ENCODE measurements at regions not wholly inside any gene's neighbourhood (a gene's known extent, or its start where the extent isn't known, plus 50 kb on each side); places are given as distances from the start of the nearest gene placed in this dataset.

GRCh38 chr1:102185260-102185659, 188.5 kb upstream of the OLFM3 start:
- H3K4me3 Mint-ChIP-seq, result no peak overlapping the region
- no peak for DNase-seq (ENCODE audit: extremely low spot score, unreplicated experiment)
- peaks cover 4% of the 10 kb centered on the region for H3K27me3 Mint-ChIP-seq
- H3K27ac Mint-ChIP-seq, result no peak overlapping the region
- H3K9me3 Mint-ChIP-seq, result no peaks in the 10 kb centered on the region
- TF ChIP-seq CTCF (conservative IDR thresholded peaks at IDR 0.05), result no peak
- H3K36me3 Mint-ChIP-seq, result no peaks in the 10 kb centered on the region
- no peaks in the 10 kb centered on the region for H3K4me1 Mint-ChIP-seq (ENCODE audit: unreplicated experiment)

- Mint-ChIP-seq H3K36me3 (no peaks in the 10 kb centered on the region), H3K4me3 (no peak overlapping the region), H3K4me1 (ENCODE audit: unreplicated experiment) (no peaks in the 10 kb centered on the region), H3K9me3 (no peaks in the 10 kb centered on the region), H3K27me3 (peaks cover 4% of the 10 kb centered on the region), H3K27ac (no peak overlapping the region)
- DNase-seq (ENCODE audit: extremely low spot score, unreplicated experiment), result no peak
- no peak for TF ChIP-seq CTCF (conservative IDR thresholded peaks at IDR 0.05)
Observed at GRCh38 chr1:102184477-102184876, 187.8 kb upstream of the OLFM3 start.

- Mint-ChIP-seq H3K36me3 (no peaks in the 10 kb centered on the region), H3K4me1 (ENCODE audit: unreplicated experiment) (no peaks in the 10 kb centered on the region), H3K27ac (no peak overlapping the region), H3K4me3 (no peak overlapping the region), H3K9me3 (no peaks in the 10 kb centered on the region), H3K27me3 (peaks cover 4% of the 10 kb centered on the region)
- no peak for DNase-seq (ENCODE audit: extremely low spot score, unreplicated experiment)
- TF ChIP-seq CTCF (conservative IDR thresholded peaks at IDR 0.05), result no peak
Observed at GRCh38 chr1:102183711-102184110, 187.0 kb upstream of the OLFM3 start.

- Mint-ChIP-seq H3K36me3 (no peaks in the 10 kb centered on the region), H3K27ac (no peak overlapping the region), H3K4me1 (ENCODE audit: unreplicated experiment) (no peaks in the 10 kb centered on the region), H3K4me3 (no peak overlapping the region), H3K27me3 (peaks cover 4% of the 10 kb centered on the region), H3K9me3 (no peaks in the 10 kb centered on the region)
- no peak for TF ChIP-seq CTCF (conservative IDR thresholded peaks at IDR 0.05)
- DNase-seq (ENCODE audit: extremely low spot score, unreplicated experiment), result no peak
Observed at GRCh38 chr1:102182603-102183260, 186.0 kb upstream of the OLFM3 start.

- no peak for DNase-seq (ENCODE audit: extremely low spot score, unreplicated experiment)
- no peak for TF ChIP-seq CTCF (conservative IDR thresholded peaks at IDR 0.05)
- Mint-ChIP-seq H3K4me1 (ENCODE audit: unreplicated experiment) (no peaks in the 10 kb centered on the region), H3K4me3 (no peak overlapping the region), H3K36me3 (no peaks in the 10 kb centered on the region), H3K27me3 (peaks cover 4% of the 10 kb centered on the region), H3K9me3 (no peaks in the 10 kb centered on the region), H3K27ac (no peak overlapping the region)
Observed at GRCh38 chr1:102181341-102181740, 184.6 kb upstream of the OLFM3 start.

GRCh38 chr1:102178480-102178879, 181.8 kb upstream of the OLFM3 start:
- H3K27ac Mint-ChIP-seq, result no peak overlapping the region
- H3K36me3 Mint-ChIP-seq, result no peaks in the 10 kb centered on the region
- no peaks in the 10 kb centered on the region for H3K4me1 Mint-ChIP-seq (ENCODE audit: unreplicated experiment)
- no peak overlapping the region for H3K4me3 Mint-ChIP-seq
- no peak for TF ChIP-seq CTCF (conservative IDR thresholded peaks at IDR 0.05)
- H3K27me3 Mint-ChIP-seq, result no peaks in the 10 kb centered on the region
- no peaks in the 10 kb centered on the region for H3K9me3 Mint-ChIP-seq
- no peak for DNase-seq (ENCODE audit: extremely low spot score, unreplicated experiment)

Measured in type B pancreatic cell (in vitro differentiated cells).